ENCODE measurements at regions not wholly inside any gene's neighbourhood (a gene's known extent, or its start where the extent isn't known, plus 50 kb on each side); places are given as distances from the start of the nearest gene placed in this dataset.
"Not testable (repeated sequence)": the region's sequence is repeated elsewhere in the genome, so short reads cannot be mapped to it uniquely, and the experiment has no call there.

DNA sequence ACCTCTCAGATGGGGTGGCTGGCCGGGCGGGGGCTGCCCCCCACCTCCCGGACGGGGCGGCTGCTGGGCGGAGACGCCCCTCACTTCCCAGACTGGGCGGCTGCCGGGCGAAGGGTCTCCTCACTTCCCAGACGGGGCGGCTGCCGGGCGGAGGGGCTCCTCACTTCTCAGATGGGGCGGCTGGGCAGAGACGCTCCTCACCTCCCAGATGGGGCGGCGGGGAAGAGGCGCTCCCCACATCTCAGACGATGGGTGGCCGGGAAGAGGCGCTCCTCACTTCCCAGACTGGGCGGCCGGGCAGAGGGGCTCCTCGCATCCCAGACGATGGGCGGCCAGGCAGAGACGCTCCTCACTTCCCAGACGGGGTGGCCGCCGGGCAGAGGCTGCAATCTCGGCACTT, 80.7 kb downstream of the KPNA2 start:
- TF ChIP-seq PRDM1 (tag by site-specific recombination; IDR thresholded peaks at IDR 0.05); ZBTB7A (tag by site-specific recombination; IDR thresholded peaks at IDR 0.05; ENCODE audit: low read depth); CTCF (tag by site-specific recombination; IDR thresholded peaks at IDR 0.05); ZNF362 (tag by site-specific recombination; IDR thresholded peaks at IDR 0.05); ZNF311 (tag by site-specific recombination; IDR thresholded peaks at IDR 0.05; ENCODE audit: borderline replicate concordance); ZBTB17 (tag by site-specific recombination; IDR thresholded peaks at IDR 0.05); MYNN (tag by site-specific recombination; IDR thresholded peaks at IDR 0.05; ENCODE audit: borderline replicate concordance); KLF16 (tag by site-specific recombination; IDR thresholded peaks at IDR 0.05): not testable (repeated sequence)
